Small intestine (tissue), 7 donors: ENCODE measurements at regions not wholly inside any gene's neighbourhood (a gene's known extent, or its start where the extent isn't known, plus 50 kb on each side); places are given as distances from the start of the nearest gene placed in this dataset.
A peak's percentile ranks its signal among the peaks of the same experiment; 100 is the strongest.

Experiments used
- DNase-seq, 2 donors: peaks; one replicate each; pipeline versions ENCODE4 v3.0.0 to v3.0.0-alpha.2; 2013
- FAIRE-seq: peaks from 2 replicates; lab custom pipeline; 2012; peaks lifted over from hg19 to GRCh38; lab: Jason Lieb, UNC
- H3K27ac ChIP-seq, 3 donors: one replicate each; pipeline ENCODE4 v1.5.1; 2013; ENCODE audit warnings: low read length in 2 of 3, mild to moderate bottlenecking in 2 of 3, control low read depth in 1 of 3, inconsistent platforms in 1 of 3, low read depth in 1 of 3, moderate library complexity in 1 of 3
- H3K27me3 ChIP-seq, 3 donors: one replicate each; pipeline ENCODE4 v1.6.1; 2013; ENCODE audit warnings: low read length in 3 of 3, inconsistent platforms in 1 of 3; ENCODE audit not compliant: control insufficient read depth in 3 of 3, insufficient read depth in 3 of 3
- H3K36me3 ChIP-seq, 3 donors: one replicate each; pipeline ENCODE4 v1.6.1; 2013; ENCODE audit warnings: low read length in 3 of 3, inconsistent platforms in 1 of 3, low read depth in 1 of 3, mild to moderate bottlenecking in 1 of 3, moderate library complexity in 1 of 3; ENCODE audit not compliant: control insufficient read depth in 3 of 3, insufficient read depth in 2 of 3
- H3K4me1 ChIP-seq, 3 donors: one replicate each; pipeline ENCODE4 v1.6.1; 2013; ENCODE audit warnings: low read length in 2 of 3, inconsistent platforms in 1 of 3, low read depth in 1 of 3, mild to moderate bottlenecking in 1 of 3, moderate library complexity in 1 of 3; ENCODE audit not compliant: control insufficient read depth in 3 of 3, insufficient read depth in 2 of 3
- H3K4me3 ChIP-seq, 3 donors: one replicate each; pipeline ENCODE4 v1.5.1; 2013; ENCODE audit warnings: low read length in 3 of 3, control low read depth in 1 of 3, inconsistent platforms in 1 of 3, low read depth in 1 of 3, mild to moderate bottlenecking in 1 of 3, moderate library complexity in 1 of 3
- H3K9me3 ChIP-seq, 2 donors: one replicate each; pipeline ENCODE4 v1.6.1; 2013; ENCODE audit warnings: low read depth in 1 of 2, low read length in 1 of 2; ENCODE audit not compliant: control insufficient read depth in 2 of 2, insufficient read depth in 1 of 2
- WGBS, 3 donors: extraction: QIAGEN DNeasy Blood & Tissue Kit; methylation state at CpG; one replicate each; pipeline ENCODE4 v1.1.7; 2013; 5-methylcytosine and 5-hydroxymethylcytosine counted together
- donor health status: healthy with polysubstance abuse.
- donor health status: control.
- donor health status: control.
- donor health status: Bipolar disorder and iron deficiency.
- donor health status: healthy.

GRCh38 chr5:158289967-158290366, 431.0 kb upstream of the CLINT1 start:
- no peak for FAIRE-seq

DNA sequence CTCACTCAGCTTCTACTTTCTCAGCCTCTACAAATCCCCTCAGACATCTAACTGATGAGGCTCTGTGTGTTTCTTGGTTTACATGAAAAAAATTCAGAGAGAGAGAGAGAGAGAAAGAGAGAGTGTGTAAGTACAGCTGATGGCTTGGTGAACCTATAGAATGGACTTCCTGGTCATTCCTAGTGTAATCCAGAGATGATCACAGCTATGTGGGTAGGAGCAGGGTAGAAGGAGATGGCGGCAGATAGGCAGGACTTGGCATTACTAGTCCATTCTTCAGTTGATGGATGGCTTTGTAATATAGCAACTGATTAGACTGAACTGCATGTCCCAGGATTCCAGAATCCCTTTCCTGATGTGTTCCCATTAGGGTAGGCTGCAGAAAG, 429.3 kb upstream of the CLINT1 start:
- DNase-seq (no peak), FAIRE-seq (no peak)
- no peaks in the 10 kb centered on the region for H3K9me3 ChIP-seq
- H3K4me1 ChIP-seq: peaks cover 0 to 4% (median 0%) of the 10 kb centered on the region in 3 donors
- WGBS, 3 donors: 48 to 90% (median 89%) methylated on average over 1 of the region's 1 CpG
- H3K27me3 ChIP-seq: peaks cover 0 to 4% (median 0%) of the 10 kb centered on the region in 3 donors
- no peaks in the 10 kb centered on the region for H3K36me3 ChIP-seq
- no peak overlapping the region for H3K4me3 ChIP-seq
- H3K27ac ChIP-seq: no peak overlapping the region

More at GRCh38 chr5:158289967-158290366, 431.0 kb upstream of the CLINT1 start:
- Histone ChIP-seq H3K27me3 (peaks cover 0 to 4% (median 0%) of the 10 kb centered on the region in 3 donors), H3K4me1 (peaks cover 0 to 4% (median 0%) of the 10 kb centered on the region in 3 donors), H3K9me3 (no peaks in the 10 kb centered on the region), H3K36me3 (no peaks in the 10 kb centered on the region), H3K27ac (no peak overlapping the region), H3K4me3 (no peak overlapping the region)
- 83 to 92% (median 84%) methylated on average over 1 of the region's 1 CpG for WGBS, 3 donors
- no peak for DNase-seq

- FAIRE-seq (no peak), DNase-seq (peak in 1 of 2 donors; percentile 69)
- Histone ChIP-seq H3K9me3 (no peaks in the 10 kb centered on the region), H3K27me3 (peaks cover 0 to 4% (median 0%) of the 10 kb centered on the region in 3 donors), H3K4me1 (peaks cover 0 to 4% (median 0%) of the 10 kb centered on the region in 3 donors), H3K4me3 (no peak overlapping the region), H3K27ac (no peak overlapping the region), H3K36me3 (no peaks in the 10 kb centered on the region)
- WGBS, 3 donors: 25 to 39% (median 29%) methylated on average over 12 of the region's 12 CpGs
These were observed 428.8 kb upstream of the CLINT1 start for GRCh38 chr5:158287643-158288271.

DNA sequence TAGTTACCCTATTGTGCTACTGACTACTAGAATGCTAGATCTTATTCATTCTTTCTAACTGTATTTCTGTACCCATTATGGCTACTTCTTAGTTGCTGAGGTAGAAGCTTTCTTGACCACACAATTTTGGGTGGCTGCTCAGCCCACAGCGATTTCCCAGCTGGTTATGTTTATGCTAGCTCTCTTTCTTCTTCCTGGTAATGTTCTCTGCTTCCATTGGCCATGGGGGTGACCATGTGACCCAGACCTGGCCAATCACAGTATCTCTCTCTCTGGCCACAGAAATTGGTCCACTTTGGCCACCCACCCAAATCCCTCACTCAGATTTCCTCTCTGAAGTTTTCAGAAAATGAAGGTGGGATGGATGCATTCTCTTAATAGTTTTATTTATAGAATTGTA, 427.9 kb upstream of the CLINT1 start:
- Histone ChIP-seq H3K9me3 (no peaks in the 10 kb centered on the region), H3K4me3 (no peak overlapping the region), H3K27ac (no peak overlapping the region), H3K27me3 (peaks cover 0 to 4% (median 0%) of the 10 kb centered on the region in 3 donors), H3K36me3 (no peaks in the 10 kb centered on the region), H3K4me1 (peaks cover 0 to 4% (median 0%) of the 10 kb centered on the region in 3 donors)
- no peak for FAIRE-seq
- 85 to 96% (median 86%) methylated on average over 1 of the region's 1 CpG for WGBS, 3 donors
- no peak for DNase-seq

DNA sequence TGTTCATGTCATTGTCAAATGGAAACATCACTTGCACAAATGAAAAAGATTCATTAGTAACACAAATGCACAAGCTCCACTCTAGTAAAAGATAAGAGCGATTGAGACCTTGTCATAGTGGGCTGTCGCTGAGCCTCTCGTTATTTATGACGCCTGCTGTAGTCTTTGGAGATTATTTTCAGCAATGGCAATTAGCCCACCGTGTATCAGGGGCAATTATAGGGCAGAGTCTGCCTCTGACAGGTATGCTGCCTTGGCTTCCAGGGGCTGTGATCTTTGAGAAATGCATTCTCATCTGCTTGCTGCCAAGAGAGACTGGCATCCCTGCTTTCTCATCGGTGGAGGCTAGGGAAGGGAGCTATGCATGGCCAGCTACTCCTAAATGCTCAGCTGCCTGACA, 426.8 kb upstream of the CLINT1 start:
- Histone ChIP-seq H3K27me3 (peaks cover 0 to 4% (median 0%) of the 10 kb centered on the region in 3 donors), H3K36me3 (no peaks in the 10 kb centered on the region), H3K9me3 (no peaks in the 10 kb centered on the region), H3K27ac (no peak overlapping the region), H3K4me1 (peaks cover 0 to 4% (median 0%) of the 10 kb centered on the region in 3 donors), H3K4me3 (no peak overlapping the region)
- WGBS, 3 donors: 20 to 67% (median 50%) methylated on average over 6 of the region's 6 CpGs
- DNase-seq (no peak), FAIRE-seq (no peak)

- no peaks in the 10 kb centered on the region for H3K36me3 ChIP-seq
- DNase-seq (no peak), FAIRE-seq (no peak)
- peaks cover 0 to 4% (median 0%) of the 10 kb centered on the region in 3 donors for H3K4me1 ChIP-seq
- no peaks in the 10 kb centered on the region for H3K27me3 ChIP-seq
- WGBS, 3 donors: 66 to 87% (median 73%) methylated on average over 2 of the region's 2 CpGs
- no peak overlapping the region for H3K27ac ChIP-seq
- no peak overlapping the region for H3K4me3 ChIP-seq
- no peaks in the 10 kb centered on the region for H3K9me3 ChIP-seq
These were observed 425.3 kb upstream of the CLINT1 start for GRCh38 chr5:158284242-158284641.

DNA sequence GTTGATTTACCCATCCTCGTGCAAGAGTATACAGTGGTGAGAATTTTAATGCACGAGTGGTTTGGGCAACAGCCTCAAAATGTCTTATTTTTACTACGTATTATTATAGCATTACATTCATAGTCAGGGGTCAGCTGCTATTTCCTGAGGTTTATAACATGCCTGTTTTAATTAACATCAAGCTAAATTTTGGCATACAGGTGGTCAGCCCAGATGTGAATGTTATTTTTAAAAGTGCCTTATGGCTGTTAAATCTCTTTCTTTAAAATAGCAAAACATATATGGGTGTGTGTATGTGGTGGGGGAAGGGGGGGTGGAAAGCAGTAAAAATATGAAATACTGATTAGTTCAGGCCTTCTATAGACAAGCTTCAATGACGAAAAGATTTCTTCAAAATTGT, 424.5 kb upstream of the CLINT1 start:
- no peaks in the 10 kb centered on the region for H3K27me3 ChIP-seq
- H3K36me3 ChIP-seq: no peaks in the 10 kb centered on the region
- no peak overlapping the region for H3K4me3 ChIP-seq
- no peak for FAIRE-seq
- no peaks in the 10 kb centered on the region for H3K9me3 ChIP-seq
- no peak overlapping the region for H3K27ac ChIP-seq
- 79 to 85% (median 81%) methylated on average over 4 of the region's 4 CpGs for WGBS, 3 donors
- no peak for DNase-seq
- H3K4me1 ChIP-seq: peaks cover 0 to 4% (median 0%) of the 10 kb centered on the region in 3 donors

GRCh38 chr5:158278216-158278925, 419.4 kb upstream of the CLINT1 start:
- DNase-seq: no peak
- no peak overlapping the region for H3K4me3 ChIP-seq
- H3K27ac ChIP-seq: no peak overlapping the region
- no peaks in the 10 kb centered on the region for H3K36me3 ChIP-seq
- no peaks in the 10 kb centered on the region for H3K27me3 ChIP-seq
- H3K4me1 ChIP-seq: no peaks in the 10 kb centered on the region
- H3K9me3 ChIP-seq: no peaks in the 10 kb centered on the region
- no peak for FAIRE-seq
- 81 to 87% (median 82%) methylated on average over 4 of the region's 4 CpGs for WGBS, 3 donors
